BJ (cell line): ENCODE measurements at regions not wholly inside any gene's neighbourhood (a gene's known extent, or its start where the extent isn't known, plus 50 kb on each side); places are given as distances from the start of the nearest gene placed in this dataset.
"Not testable (repeated sequence)": the region's sequence is repeated elsewhere in the genome, so short reads cannot be mapped to it uniquely, and the experiment has no call there.

Experiments
- CTCF ChIA-PET: fragments of 350-600 bp; formaldehyde crosslinking; extraction: SDS; loops from one replicate; lab custom pipeline; 2021; ENCODE audit warnings: antibody characterized with exemption, inconsistent platforms; lab: Yijun Ruan, JAX
- POLR2A ChIA-PET: fragments of 300-600 bp; sonication (Branson Sonifier 250); formaldehyde crosslinking; extraction: SDS; loops from one replicate; lab custom pipeline; 2021; ENCODE audit warnings: antibody characterized with exemption; lab: Charles Lee
- DNase-seq: peaks from one replicate; pipeline ENCODE4 v3.0.0-alpha.2; 2011; ENCODE audit warnings: low read depth
- H3K27me3 ChIP-seq: 2 replicates; pipeline ENCODE4 v1.6.0; 2011; ENCODE audit warnings: low read length; ENCODE audit not compliant: control insufficient read depth, insufficient read depth
- H3K36me3 ChIP-seq: 2 replicates; pipeline ENCODE4 v1.5.1; 2011; ENCODE audit warnings: low read length; ENCODE audit not compliant: control insufficient read depth, insufficient read depth
- H3K4me3 ChIP-seq: 2 replicates; pipeline ENCODE4 v1.5.1; 2011; ENCODE audit warnings: low read depth, mild to moderate bottlenecking, control low read depth, low read length
- TF ChIP-seq, protein P1 (sequence below): IDR thresholded peaks from 2 replicates; pipeline ENCODE4 v1.5.1; 2011; ENCODE audit warnings: low read depth, mild to moderate bottlenecking, control low read depth, inconsistent platforms, low read length, moderate library complexity; ENCODE audit not compliant: insufficient read depth

DNA sequence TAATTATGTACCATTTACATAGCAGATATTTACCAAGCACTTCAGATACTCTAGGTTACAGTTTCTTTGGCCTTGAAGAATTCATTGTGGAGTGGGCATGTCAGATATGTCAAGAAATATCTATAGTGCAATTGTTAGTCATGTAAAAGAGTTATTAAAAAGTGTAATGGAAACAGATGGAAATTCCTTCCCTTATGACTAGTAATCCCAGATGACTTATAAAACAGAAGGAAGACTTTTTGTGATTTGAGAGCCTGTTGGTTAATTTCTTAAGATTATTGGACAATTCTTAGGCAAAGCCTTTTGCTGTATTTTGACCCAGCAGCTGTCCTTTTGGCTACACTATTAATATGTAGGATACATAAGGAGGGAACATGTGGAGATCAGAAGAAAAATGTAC lies 708.9 kb upstream of the NECTIN3 start:
- CTCF ChIA-PET = no interaction called here
- no peaks in the 10 kb centered on the region for H3K36me3 ChIP-seq
- H3K27me3 ChIP-seq = no peaks in the 10 kb centered on the region
- no peak overlapping the region for H3K4me3 ChIP-seq
- no peak for DNase-seq
- POLR2A ChIA-PET = no interaction called here
- TF ChIP-seq, protein P1, sequence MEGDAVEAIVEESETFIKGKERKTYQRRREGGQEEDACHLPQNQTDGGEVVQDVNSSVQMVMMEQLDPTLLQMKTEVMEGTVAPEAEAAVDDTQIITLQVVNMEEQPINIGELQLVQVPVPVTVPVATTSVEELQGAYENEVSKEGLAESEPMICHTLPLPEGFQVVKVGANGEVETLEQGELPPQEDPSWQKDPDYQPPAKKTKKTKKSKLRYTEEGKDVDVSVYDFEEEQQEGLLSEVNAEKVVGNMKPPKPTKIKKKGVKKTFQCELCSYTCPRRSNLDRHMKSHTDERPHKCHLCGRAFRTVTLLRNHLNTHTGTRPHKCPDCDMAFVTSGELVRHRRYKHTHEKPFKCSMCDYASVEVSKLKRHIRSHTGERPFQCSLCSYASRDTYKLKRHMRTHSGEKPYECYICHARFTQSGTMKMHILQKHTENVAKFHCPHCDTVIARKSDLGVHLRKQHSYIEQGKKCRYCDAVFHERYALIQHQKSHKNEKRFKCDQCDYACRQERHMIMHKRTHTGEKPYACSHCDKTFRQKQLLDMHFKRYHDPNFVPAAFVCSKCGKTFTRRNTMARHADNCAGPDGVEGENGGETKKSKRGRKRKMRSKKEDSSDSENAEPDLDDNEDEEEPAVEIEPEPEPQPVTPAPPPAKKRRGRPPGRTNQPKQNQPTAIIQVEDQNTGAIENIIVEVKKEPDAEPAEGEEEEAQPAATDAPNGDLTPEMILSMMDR = no peak

DNA sequence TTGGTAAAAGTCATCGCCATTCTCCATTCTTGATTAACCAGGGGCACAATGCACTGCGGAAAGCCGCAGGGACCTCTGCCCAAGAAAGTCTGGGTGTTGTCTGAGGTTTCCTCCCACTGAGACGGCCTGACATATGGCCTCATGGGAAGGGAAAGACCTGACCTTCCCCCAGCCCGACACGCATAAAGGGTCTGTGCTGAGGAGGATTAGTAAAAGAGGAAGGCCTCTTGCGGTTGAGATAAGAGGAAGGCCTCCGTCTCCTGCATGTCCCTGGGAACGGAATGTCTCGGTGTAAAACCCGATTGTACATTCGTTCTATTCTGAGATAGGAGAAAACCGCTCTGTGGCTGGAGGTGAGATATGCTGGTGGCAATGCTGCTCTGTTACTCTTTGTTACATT lies 704.3 kb upstream of the NECTIN3 start:
- CTCF ChIA-PET, H3K27me3 ChIP-seq, POLR2A ChIA-PET, H3K4me3 ChIP-seq, H3K36me3 ChIP-seq, DNase-seq: not testable (repeated sequence)

DNA sequence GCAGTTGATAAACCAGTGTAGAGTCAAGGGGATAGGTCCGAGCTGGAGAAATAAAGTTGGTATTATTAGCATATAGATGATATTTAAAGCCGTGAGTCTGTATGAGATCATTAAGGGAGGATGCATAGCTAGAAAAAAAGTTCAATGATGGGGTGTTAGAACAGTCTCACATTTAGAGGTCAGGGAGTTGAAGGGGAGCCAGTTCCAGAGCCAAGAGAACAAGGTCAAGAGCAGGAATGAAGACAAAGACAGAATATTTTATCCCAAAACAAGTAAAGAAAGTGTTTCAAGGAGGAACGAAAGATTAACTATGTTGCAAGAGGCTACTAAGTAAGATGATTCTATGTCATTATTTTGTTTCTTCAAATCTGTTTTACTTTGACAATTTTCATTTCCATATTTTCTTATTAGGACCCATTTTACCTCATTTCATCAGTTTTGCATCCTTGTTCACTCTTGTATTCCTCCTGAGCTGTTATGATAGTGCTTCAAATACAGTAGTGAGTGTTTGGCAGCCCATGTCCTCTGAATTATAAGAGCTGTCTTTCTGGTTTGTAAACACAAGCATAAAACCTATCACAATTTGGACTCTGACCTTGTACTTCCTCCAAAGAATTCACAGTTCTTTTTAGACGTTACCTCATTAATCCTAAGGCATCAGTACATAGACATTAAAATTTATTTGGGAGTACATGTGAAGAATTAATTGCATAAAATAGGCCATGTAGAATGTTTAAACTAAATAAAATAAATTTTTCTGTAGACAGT lies 695.7 kb upstream of the NECTIN3 start:
- Histone ChIP-seq H3K27me3 (no peaks in the 10 kb centered on the region), H3K4me3 (no peak overlapping the region), H3K36me3 (no peaks in the 10 kb centered on the region)
- TF ChIP-seq, protein P1 = no peak
- POLR2A ChIA-PET = no interaction called here
- CTCF ChIA-PET = no interaction called here
- no peak for DNase-seq

DNA sequence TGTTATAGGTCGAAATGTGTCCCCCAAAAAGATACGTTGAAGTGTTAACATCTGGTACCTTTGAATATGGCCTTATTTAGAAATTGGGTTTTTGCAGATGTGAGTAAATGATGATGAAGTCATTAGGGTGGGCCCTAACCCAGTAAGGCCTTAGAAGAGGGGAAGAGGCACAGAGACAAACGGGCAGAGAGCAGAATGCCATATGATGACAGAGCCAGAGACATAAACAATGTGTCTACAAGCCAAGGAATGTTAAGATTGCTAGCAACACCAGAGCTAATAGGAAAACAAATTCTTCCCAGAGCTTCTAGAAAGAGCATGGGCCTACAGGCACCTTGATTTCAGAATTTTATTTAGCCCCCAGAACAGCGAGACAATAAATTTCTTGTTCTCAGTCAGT lies 693.1 kb upstream of the NECTIN3 start:
- Histone ChIP-seq H3K36me3 (no peaks in the 10 kb centered on the region), H3K4me3 (no peak overlapping the region), H3K27me3 (no peaks in the 10 kb centered on the region)
- TF ChIP-seq, protein P1 = no peak
- CTCF ChIA-PET = no interaction called here
- POLR2A ChIA-PET = no interaction called here
- DNase-seq = no peak

DNA sequence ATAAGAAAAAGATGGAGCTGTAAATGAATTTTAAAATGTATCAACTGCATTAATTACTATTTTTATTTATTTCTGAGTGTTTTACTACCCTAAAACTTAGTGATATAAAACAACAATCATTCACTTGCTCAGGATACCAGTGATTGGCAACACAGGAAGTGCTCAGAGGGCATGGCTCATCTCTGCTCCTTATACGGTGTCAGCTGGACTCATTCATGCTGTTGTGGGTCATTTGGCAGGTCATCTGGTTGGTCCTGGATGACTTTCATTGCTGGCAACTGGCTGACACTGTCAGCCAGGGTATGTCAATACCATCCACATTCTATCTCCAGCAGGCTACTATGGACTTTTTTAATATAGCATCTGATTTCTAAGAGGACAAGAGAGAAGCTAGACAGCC lies 689.6 kb upstream of the NECTIN3 start:
- Histone ChIP-seq H3K27me3 (no peaks in the 10 kb centered on the region), H3K4me3 (no peak overlapping the region), H3K36me3 (no peaks in the 10 kb centered on the region)
- ChIA-PET POLR2A (no interaction called here), CTCF (no interaction called here)
- TF ChIP-seq, protein P1 = no peak
- no peak for DNase-seq

DNA sequence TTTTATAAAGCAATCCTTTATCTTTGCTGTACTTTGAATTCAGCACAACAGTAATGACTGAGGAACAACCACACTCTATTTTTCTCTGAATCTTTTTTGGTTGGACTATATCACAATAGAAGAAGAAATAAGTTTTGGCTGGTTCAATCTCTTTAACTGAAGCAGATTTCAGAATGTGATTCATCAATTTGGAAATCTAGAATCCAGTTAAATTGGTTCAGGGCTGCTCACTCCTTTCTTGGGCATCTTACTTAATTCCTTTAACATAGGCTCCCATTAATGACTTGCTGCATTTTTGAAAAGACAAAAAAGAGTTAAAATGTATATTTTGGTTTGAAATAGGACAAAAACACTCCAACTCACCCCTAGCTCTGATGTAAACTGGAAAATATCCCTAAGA lies 688.3 kb upstream of the NECTIN3 start:
- TF ChIP-seq, protein P1 = no peak

More for the DNA sequence above, 688.3 kb upstream of the NECTIN3 start:
- no peak overlapping the region for H3K4me3 ChIP-seq
- POLR2A ChIA-PET = no interaction called here
- CTCF ChIA-PET = no interaction called here
- DNase-seq = no peak
- no peaks in the 10 kb centered on the region for H3K27me3 ChIP-seq
- H3K36me3 ChIP-seq = no peaks in the 10 kb centered on the region
